ENCODE measurements at regions not wholly inside any gene's neighbourhood (a gene's known extent, or its start where the extent isn't known, plus 50 kb on each side); places are given as distances from the start of the nearest gene placed in this dataset.

DNA sequence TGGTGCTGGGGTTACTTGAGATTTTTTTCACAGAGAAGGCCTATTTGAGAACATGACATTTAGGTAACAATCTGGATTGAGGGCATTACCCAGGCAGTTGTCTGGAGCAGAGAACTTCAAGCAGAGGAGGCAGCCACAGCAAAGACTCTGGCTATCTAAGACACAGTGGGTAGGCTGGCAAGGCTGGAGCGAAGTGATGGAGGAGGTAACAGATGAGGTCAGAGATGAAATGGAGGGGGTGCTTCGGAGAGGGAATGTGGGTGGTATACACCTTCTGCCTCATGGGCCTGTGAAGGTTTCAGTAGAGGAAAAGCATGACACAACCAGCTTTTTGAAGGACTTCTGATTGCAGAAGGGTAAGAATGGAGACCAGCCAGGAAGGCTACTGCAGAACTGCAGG is 65.9 kb downstream of the TMEM174 start:
- Histone ChIP-seq H3K27me3 (peaks cover 42 to 85% of the 10 kb centered on the region in 2 donors), H3K4me3 (no peak overlapping the region), H3K4me1 (peaks cover 1 to 3% of the 10 kb centered on the region in 2 donors), H3K27ac (no peak overlapping the region), H3K36me3 (no peaks in the 10 kb centered on the region), H3K9me3 (no peaks in the 10 kb centered on the region)
- TF ChIP-seq, protein P1, sequence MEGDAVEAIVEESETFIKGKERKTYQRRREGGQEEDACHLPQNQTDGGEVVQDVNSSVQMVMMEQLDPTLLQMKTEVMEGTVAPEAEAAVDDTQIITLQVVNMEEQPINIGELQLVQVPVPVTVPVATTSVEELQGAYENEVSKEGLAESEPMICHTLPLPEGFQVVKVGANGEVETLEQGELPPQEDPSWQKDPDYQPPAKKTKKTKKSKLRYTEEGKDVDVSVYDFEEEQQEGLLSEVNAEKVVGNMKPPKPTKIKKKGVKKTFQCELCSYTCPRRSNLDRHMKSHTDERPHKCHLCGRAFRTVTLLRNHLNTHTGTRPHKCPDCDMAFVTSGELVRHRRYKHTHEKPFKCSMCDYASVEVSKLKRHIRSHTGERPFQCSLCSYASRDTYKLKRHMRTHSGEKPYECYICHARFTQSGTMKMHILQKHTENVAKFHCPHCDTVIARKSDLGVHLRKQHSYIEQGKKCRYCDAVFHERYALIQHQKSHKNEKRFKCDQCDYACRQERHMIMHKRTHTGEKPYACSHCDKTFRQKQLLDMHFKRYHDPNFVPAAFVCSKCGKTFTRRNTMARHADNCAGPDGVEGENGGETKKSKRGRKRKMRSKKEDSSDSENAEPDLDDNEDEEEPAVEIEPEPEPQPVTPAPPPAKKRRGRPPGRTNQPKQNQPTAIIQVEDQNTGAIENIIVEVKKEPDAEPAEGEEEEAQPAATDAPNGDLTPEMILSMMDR (IDR thresholded peaks at IDR 0.05), result no peak
- ATAC-seq, result no peak
- no peak for DNase-seq
- intact Hi-C loops (cut with DNase I), result no loop called here

DNA sequence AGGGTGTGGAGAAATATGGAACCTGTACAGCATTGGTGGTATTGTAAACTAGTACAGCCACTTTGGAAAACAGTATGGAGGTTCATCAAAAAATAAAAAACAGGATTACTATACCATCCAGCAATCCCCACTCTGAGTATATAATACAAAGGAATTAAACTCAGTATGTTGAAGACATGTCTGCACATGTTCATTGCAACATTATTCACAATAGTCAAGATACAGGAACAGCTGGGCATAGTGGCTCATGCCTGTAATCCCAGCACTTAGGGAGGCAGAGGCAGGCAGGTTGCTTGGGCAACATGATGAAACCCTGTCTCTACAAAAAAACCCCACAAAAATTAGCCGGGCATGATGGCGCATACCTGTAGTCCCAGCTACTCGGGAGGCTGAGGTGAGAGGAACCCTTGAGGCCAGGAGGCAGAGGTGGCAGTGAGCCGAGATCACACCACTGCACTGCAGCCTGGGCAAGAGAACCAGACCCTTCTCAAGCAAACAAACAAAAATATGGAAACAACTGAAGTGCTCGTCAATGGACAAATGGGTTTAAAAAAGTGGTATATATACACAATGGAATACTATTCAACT is 63.6 kb downstream of the TMEM174 start:
- H3K27me3 ChIP-seq, result peaks cover 64 to 94% of the 10 kb centered on the region in 2 donors
- TF ChIP-seq, protein P1 (IDR thresholded peaks at IDR 0.05), result no peak
- ATAC-seq, result no peak

DNA sequence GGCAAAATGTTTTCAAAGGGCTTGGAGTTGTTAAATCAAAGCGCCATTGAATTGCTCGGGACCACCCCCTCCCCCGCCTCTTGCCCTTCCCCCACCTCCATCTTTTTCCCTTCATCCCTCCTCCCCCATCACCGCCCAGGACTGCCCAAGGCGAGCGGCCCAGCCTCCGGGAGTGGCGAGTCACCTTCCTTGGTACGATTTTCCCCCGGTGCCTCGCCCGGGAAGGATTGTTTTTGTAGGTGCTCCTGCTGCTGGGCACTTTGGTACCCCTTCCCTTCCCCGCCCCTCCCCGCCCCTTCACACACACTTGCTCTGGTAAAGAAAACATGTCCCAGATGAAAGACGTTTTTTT is 61.2 kb downstream of the TMEM174 start:
- H3K27me3 ChIP-seq, result peaks cover 80 to 98% of the 10 kb centered on the region in 2 donors
- no peaks in the 10 kb centered on the region for H3K36me3 ChIP-seq
- no peak overlapping the region for H3K27ac ChIP-seq
- H3K9me3 ChIP-seq, result no peaks in the 10 kb centered on the region
- DNase-seq (peak in 1 of 4 donors; percentile 59), ATAC-seq (no peak)
- H3K4me3 ChIP-seq, result no peak overlapping the region
- H3K4me1 ChIP-seq, result peaks cover 8 to 12% of the 10 kb centered on the region in 2 donors
- TF ChIP-seq, protein P1 (IDR thresholded peaks at IDR 0.05), result no peak
- intact Hi-C loops (cut with DNase I), result no loop called here

More for the DNA sequence above, 63.6 kb downstream of the TMEM174 start:
- DNase-seq, result no peak
- Histone ChIP-seq H3K4me3 (no peak overlapping the region), H3K4me1 (peaks cover 8 to 12% of the 10 kb centered on the region in 2 donors), H3K27ac (no peak overlapping the region), H3K36me3 (no peaks in the 10 kb centered on the region), H3K9me3 (no peaks in the 10 kb centered on the region)
- intact Hi-C loops (cut with DNase I), result no loop called here

DNA sequence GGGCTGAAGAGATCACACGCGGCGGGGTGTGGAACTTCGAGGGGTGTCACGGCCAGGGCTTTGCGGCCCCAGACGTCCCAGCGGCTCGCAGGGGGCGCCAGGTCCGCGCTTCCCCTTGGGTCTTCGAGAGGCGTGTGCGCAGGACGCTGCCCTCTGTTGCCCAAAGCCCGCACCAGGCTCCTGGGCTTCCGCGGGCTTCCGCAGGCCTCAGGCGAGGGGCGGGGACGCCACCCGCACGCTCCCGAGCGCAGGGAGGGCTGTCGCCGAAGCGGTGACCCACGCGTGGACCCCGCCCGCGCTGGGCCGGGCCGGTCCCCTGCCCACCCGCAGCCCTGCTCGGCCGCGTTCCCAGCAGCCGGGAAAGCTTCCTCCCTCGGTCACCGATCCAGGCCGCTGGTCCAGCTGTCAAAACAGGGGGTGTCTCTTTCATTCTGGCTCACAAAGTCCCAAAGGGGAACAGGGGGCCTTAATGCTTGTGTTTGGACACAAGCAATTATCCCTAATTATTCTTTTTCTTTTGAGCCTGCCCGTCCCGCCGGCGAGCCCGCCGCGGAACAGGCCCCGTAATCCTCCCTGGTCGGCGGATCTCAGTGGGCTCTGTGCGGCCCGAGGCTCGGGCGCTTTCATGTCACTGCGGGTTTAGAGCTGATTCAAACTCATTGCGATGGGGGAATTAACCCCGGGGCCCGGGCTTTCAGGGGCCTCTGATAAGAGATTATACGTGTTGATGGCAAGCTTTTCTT is 60.6 kb downstream of the TMEM174 start:
- ATAC-seq, result peak; percentile 64
- intact Hi-C loops (cut with DNase I), result no loop called here

DNA sequence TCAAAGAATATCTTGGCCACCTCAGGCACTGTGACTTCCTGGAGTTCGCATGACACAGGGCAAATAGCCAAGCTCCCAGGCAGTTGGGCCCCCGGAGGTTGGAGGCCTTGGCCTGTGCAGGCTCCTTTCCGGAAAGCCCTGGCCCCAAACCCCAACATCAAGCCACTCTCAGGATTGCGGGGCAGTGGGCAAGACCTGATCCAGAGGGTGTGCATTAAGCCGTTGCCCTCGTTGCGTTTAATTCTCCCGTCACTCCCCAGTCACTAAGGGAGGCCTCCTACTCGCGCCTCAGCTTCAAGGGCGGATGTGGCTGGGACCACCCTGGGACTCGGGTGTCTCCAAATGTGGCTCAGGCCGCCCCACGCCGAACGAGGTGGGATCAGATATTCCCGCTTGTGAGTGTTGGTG is 60.1 kb downstream of the TMEM174 start:
- ATAC-seq (peak; percentile 15), DNase-seq (no peak)
- Histone ChIP-seq H3K9me3 (no peaks in the 10 kb centered on the region), H3K4me1 (peaks cover 8 to 12% of the 10 kb centered on the region in 2 donors), H3K27ac (no peak overlapping the region), H3K4me3 (no peak overlapping the region), H3K36me3 (no peaks in the 10 kb centered on the region), H3K27me3 (peaks cover 79 to 99% of the 10 kb centered on the region in 2 donors)
- TF ChIP-seq, protein P1 (IDR thresholded peaks at IDR 0.05), result no peak
- intact Hi-C loops (cut with DNase I), result no loop called here

More for the DNA sequence above, 60.6 kb downstream of the TMEM174 start:
- no peaks in the 10 kb centered on the region for H3K9me3 ChIP-seq
- H3K4me3 ChIP-seq, result peak overlapping the region in 1 of 2 donors; percentile 24
- no peak overlapping the region for H3K27ac ChIP-seq
- no peaks in the 10 kb centered on the region for H3K36me3 ChIP-seq
- DNase-seq, result peak in 2 of 4 donors; percentile 46 to 74
- peaks cover 8 to 12% of the 10 kb centered on the region in 2 donors for H3K4me1 ChIP-seq
- TF ChIP-seq, protein P1 (IDR thresholded peaks at IDR 0.05), result no peak
- peaks cover 82 to 98% of the 10 kb centered on the region in 2 donors for H3K27me3 ChIP-seq
